Large intestine (tissue), 3 donors: ENCODE measurements at regions not wholly inside any gene's neighbourhood (a gene's known extent, or its start where the extent isn't known, plus 50 kb on each side); places are given as distances from the start of the nearest gene placed in this dataset.
A peak's percentile ranks its signal among the peaks of the same experiment; 100 is the strongest.

Experiments used
- DNase-seq, 2 donors: peaks; one replicate each; pipeline versions ENCODE4 v3.0.0 to v3.0.0-alpha.2; 2013
- H3K27ac ChIP-seq: one replicate; pipeline ENCODE4 v1.5.1; 2013; ENCODE audit warnings: low read length
- H3K27me3 ChIP-seq: 2 replicates; pipeline ENCODE4 v1.6.1; 2013; ENCODE audit warnings: low read length; ENCODE audit not compliant: control insufficient read depth, insufficient read depth
- H3K36me3 ChIP-seq: 2 replicates; pipeline ENCODE4 v1.6.1; 2013; ENCODE audit warnings: low read length; ENCODE audit not compliant: control insufficient read depth, insufficient read depth
- H3K4me1 ChIP-seq: one replicate; pipeline ENCODE4 v1.6.1; 2013; ENCODE audit warnings: low read length; ENCODE audit not compliant: control insufficient read depth, insufficient read depth
- H3K4me3 ChIP-seq: one replicate; pipeline ENCODE4 v1.5.1; 2013; ENCODE audit warnings: low read length
- H3K9me3 ChIP-seq: one replicate; pipeline ENCODE4 v1.6.1; 2013; ENCODE audit warnings: mild to moderate bottlenecking, low read depth, low read length, moderate library complexity; ENCODE audit not compliant: control insufficient read depth
- WGBS: methylation state at CpG from one replicate; pipeline ENCODE4 v1.1.5; 2013; ENCODE audit warnings: low lambda C conversion rate; ENCODE audit not compliant: insufficient coverage; 5-methylcytosine and 5-hydroxymethylcytosine counted together

GRCh38 chr4:126969360-126970235, 663.2 kb upstream of the INTU start:
- peak in 1 of 2 donors; percentile 39 for DNase-seq
- peak overlapping the region; percentile 32 for H3K27ac ChIP-seq
- H3K4me3 ChIP-seq, result no peak overlapping the region
- no CpG with 5 or more reads among the region's 6 CpGs for WGBS
- H3K27me3 ChIP-seq, result no peaks in the 10 kb centered on the region
- no peaks in the 10 kb centered on the region for H3K4me1 ChIP-seq
- no peaks in the 10 kb centered on the region for H3K9me3 ChIP-seq
- no peaks in the 10 kb centered on the region for H3K36me3 ChIP-seq

GRCh38 chr4:126973201-126973600, 659.6 kb upstream of the INTU start:
- H3K27me3 ChIP-seq, result no peaks in the 10 kb centered on the region
- no peaks in the 10 kb centered on the region for H3K36me3 ChIP-seq
- H3K9me3 ChIP-seq, result no peaks in the 10 kb centered on the region
- WGBS, result 100% methylated on average over 1 of the region's 1 CpG
- no peak overlapping the region for H3K27ac ChIP-seq
- no peak for DNase-seq
- no peaks in the 10 kb centered on the region for H3K4me1 ChIP-seq
- H3K4me3 ChIP-seq, result no peak overlapping the region

- 71% methylated on average over 3 of the region's 5 CpGs for WGBS
Measured at GRCh38 chr4:126976850-126977632, 655.7 kb upstream of the INTU start.

GRCh38 chr4:126986005-126986404, 646.8 kb upstream of the INTU start:
- DNase-seq, result no peak
- Histone ChIP-seq H3K4me3 (no peak overlapping the region), H3K9me3 (no peaks in the 10 kb centered on the region), H3K4me1 (no peaks in the 10 kb centered on the region), H3K27ac (no peak overlapping the region), H3K27me3 (no peaks in the 10 kb centered on the region), H3K36me3 (no peaks in the 10 kb centered on the region)
- 100% methylated on average over 1 of the region's 1 CpG for WGBS

More at GRCh38 chr4:126976850-126977632, 655.7 kb upstream of the INTU start:
- DNase-seq, result no peak
- no peak overlapping the region for H3K27ac ChIP-seq
- H3K4me3 ChIP-seq, result no peak overlapping the region
- no peaks in the 10 kb centered on the region for H3K4me1 ChIP-seq
- H3K27me3 ChIP-seq, result no peaks in the 10 kb centered on the region
- no peaks in the 10 kb centered on the region for H3K36me3 ChIP-seq
- no peaks in the 10 kb centered on the region for H3K9me3 ChIP-seq

- H3K9me3 ChIP-seq, result no peaks in the 10 kb centered on the region
- no peaks in the 10 kb centered on the region for H3K36me3 ChIP-seq
- H3K4me3 ChIP-seq, result no peak overlapping the region
- DNase-seq, result no peak
- H3K27me3 ChIP-seq, result no peaks in the 10 kb centered on the region
- H3K4me1 ChIP-seq, result no peaks in the 10 kb centered on the region
- H3K27ac ChIP-seq, result no peak overlapping the region
Measured at GRCh38 chr4:126986828-126987227, 645.9 kb upstream of the INTU start.

- Histone ChIP-seq H3K9me3 (no peaks in the 10 kb centered on the region), H3K36me3 (no peaks in the 10 kb centered on the region), H3K27me3 (no peaks in the 10 kb centered on the region), H3K27ac (no peak overlapping the region), H3K4me3 (no peak overlapping the region), H3K4me1 (no peaks in the 10 kb centered on the region)
- no peak for DNase-seq
- WGBS, result no CpG with 5 or more reads among the region's 1 CpG
Measured at GRCh38 chr4:126991965-126992364, 640.8 kb upstream of the INTU start.

- Histone ChIP-seq H3K27me3 (no peaks in the 10 kb centered on the region), H3K4me3 (no peak overlapping the region), H3K4me1 (no peaks in the 10 kb centered on the region), H3K27ac (no peak overlapping the region), H3K9me3 (no peaks in the 10 kb centered on the region), H3K36me3 (no peaks in the 10 kb centered on the region)
- 100% methylated on average over 1 of the region's 1 CpG for WGBS
- DNase-seq, result no peak
Measured at GRCh38 chr4:126992910-126993309, 639.8 kb upstream of the INTU start.

- Histone ChIP-seq H3K4me1 (no peaks in the 10 kb centered on the region), H3K27me3 (no peaks in the 10 kb centered on the region), H3K9me3 (no peaks in the 10 kb centered on the region), H3K4me3 (no peak overlapping the region), H3K36me3 (no peaks in the 10 kb centered on the region), H3K27ac (no peak overlapping the region)
- DNase-seq, result no peak
- 100% methylated on average over 1 of the region's 1 CpG for WGBS
Measured at GRCh38 chr4:126993351-126993750, 639.4 kb upstream of the INTU start.

- H3K4me1 ChIP-seq, result no peaks in the 10 kb centered on the region
- no peaks in the 10 kb centered on the region for H3K27me3 ChIP-seq
- no peaks in the 10 kb centered on the region for H3K36me3 ChIP-seq
- no peak for DNase-seq
- no peak overlapping the region for H3K27ac ChIP-seq
- no peak overlapping the region for H3K4me3 ChIP-seq
- H3K9me3 ChIP-seq, result no peaks in the 10 kb centered on the region
Measured at GRCh38 chr4:126995235-126995634, 637.5 kb upstream of the INTU start.

- DNase-seq, result no peak
- 80% methylated on average over 1 of the region's 1 CpG for WGBS
Measured at GRCh38 chr4:127000110-127000509, 632.6 kb upstream of the INTU start.

More at GRCh38 chr4:127000110-127000509, 632.6 kb upstream of the INTU start:
- H3K9me3 ChIP-seq, result no peaks in the 10 kb centered on the region
- H3K4me3 ChIP-seq, result no peak overlapping the region
- no peaks in the 10 kb centered on the region for H3K36me3 ChIP-seq
- no peaks in the 10 kb centered on the region for H3K4me1 ChIP-seq
- no peak overlapping the region for H3K27ac ChIP-seq
- no peaks in the 10 kb centered on the region for H3K27me3 ChIP-seq
